ENCODE measurements at regions not wholly inside any gene's neighbourhood (a gene's known extent, or its start where the extent isn't known, plus 50 kb on each side); places are given as distances from the start of the nearest gene placed in this dataset.

DNA sequence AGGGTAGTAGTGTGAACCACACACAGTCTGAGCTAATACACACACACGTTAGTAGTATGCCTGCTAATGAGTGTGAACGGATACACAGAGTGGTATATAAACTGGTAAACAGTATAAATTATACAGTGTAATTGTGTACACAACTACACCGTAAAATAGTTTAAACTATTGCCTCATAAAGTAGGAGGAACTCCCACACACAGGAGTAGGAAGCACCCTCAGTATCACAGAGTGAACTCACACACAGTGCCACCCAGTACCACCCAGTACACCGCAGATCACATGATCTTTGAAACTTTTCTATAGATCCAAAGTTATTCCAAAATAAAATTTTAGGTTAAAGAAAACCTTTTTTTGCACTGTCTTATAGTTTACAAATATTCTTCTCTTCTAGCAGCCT is 275.1 kb downstream of the ADGRA3 start:
- TF ChIP-seq FOXM1 (IDR thresholded peaks at IDR 0.05; ENCODE audit: borderline replicate concordance, low read depth) (no peak), EP300 (IDR thresholded peaks at IDR 0.05; ENCODE audit: borderline replicate concordance) (no peak), CREB1 (IDR thresholded peaks at IDR 0.05; ENCODE audit: low read depth) (no peak), USF1 (IDR thresholded peaks at IDR 0.05) (no peak), YY1 (IDR thresholded peaks at IDR 0.05; ENCODE audit: low read depth) (no peak), ZBTB7A (IDR thresholded peaks at IDR 0.05; ENCODE audit: low read depth) (no peak), TCF12 (IDR thresholded peaks at IDR 0.05; ENCODE audit: low read depth) (no peak), EGR1 (IDR thresholded peaks at IDR 0.05) (no peak), CEBPB (IDR thresholded peaks at IDR 0.05) (no peak), RAD21 (IDR thresholded peaks at IDR 0.05; ENCODE audit: low read depth) (no peak), TAF1 (IDR thresholded peaks at IDR 0.05; ENCODE audit: low read depth) (no peak), TEAD4 (IDR thresholded peaks at IDR 0.05) (no peak), NFIC (IDR thresholded peaks at IDR 0.05) (no peak)
- TF ChIP-seq, protein P1, sequence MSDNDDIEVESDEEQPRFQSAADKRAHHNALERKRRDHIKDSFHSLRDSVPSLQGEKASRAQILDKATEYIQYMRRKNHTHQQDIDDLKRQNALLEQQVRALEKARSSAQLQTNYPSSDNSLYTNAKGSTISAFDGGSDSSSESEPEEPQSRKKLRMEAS (IDR thresholded peaks at IDR 0.05): no peak
- TF ChIP-seq, protein P2, sequence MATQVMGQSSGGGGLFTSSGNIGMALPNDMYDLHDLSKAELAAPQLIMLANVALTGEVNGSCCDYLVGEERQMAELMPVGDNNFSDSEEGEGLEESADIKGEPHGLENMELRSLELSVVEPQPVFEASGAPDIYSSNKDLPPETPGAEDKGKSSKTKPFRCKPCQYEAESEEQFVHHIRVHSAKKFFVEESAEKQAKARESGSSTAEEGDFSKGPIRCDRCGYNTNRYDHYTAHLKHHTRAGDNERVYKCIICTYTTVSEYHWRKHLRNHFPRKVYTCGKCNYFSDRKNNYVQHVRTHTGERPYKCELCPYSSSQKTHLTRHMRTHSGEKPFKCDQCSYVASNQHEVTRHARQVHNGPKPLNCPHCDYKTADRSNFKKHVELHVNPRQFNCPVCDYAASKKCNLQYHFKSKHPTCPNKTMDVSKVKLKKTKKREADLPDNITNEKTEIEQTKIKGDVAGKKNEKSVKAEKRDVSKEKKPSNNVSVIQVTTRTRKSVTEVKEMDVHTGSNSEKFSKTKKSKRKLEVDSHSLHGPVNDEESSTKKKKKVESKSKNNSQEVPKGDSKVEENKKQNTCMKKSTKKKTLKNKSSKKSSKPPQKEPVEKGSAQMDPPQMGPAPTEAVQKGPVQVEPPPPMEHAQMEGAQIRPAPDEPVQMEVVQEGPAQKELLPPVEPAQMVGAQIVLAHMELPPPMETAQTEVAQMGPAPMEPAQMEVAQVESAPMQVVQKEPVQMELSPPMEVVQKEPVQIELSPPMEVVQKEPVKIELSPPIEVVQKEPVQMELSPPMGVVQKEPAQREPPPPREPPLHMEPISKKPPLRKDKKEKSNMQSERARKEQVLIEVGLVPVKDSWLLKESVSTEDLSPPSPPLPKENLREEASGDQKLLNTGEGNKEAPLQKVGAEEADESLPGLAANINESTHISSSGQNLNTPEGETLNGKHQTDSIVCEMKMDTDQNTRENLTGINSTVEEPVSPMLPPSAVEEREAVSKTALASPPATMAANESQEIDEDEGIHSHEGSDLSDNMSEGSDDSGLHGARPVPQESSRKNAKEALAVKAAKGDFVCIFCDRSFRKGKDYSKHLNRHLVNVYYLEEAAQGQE (IDR thresholded peaks at IDR 0.05; ENCODE audit: low read depth): no peak

- no peak for TF ChIP-seq EGR1 (IDR thresholded peaks at IDR 0.05)
- TF ChIP-seq CEBPB (IDR thresholded peaks at IDR 0.05): no peak
- no peak for TF ChIP-seq TAF1 (IDR thresholded peaks at IDR 0.05; ENCODE audit: low read depth)
- no peak for TF ChIP-seq NFIC (IDR thresholded peaks at IDR 0.05)
- TF ChIP-seq, protein P1 (IDR thresholded peaks at IDR 0.05): no peak
- no peak for TF ChIP-seq TEAD4 (IDR thresholded peaks at IDR 0.05)
- no peak for TF ChIP-seq RAD21 (IDR thresholded peaks at IDR 0.05; ENCODE audit: low read depth)
- TF ChIP-seq, protein P2 (IDR thresholded peaks at IDR 0.05; ENCODE audit: low read depth): no peak
- no peak for TF ChIP-seq CREB1 (IDR thresholded peaks at IDR 0.05; ENCODE audit: low read depth)
- no peak for TF ChIP-seq USF1 (IDR thresholded peaks at IDR 0.05)
- no peak for TF ChIP-seq YY1 (IDR thresholded peaks at IDR 0.05; ENCODE audit: low read depth)
These were observed 277.1 kb downstream of the ADGRA3 start for GRCh38 chr4:22238742-22239141.

DNA sequence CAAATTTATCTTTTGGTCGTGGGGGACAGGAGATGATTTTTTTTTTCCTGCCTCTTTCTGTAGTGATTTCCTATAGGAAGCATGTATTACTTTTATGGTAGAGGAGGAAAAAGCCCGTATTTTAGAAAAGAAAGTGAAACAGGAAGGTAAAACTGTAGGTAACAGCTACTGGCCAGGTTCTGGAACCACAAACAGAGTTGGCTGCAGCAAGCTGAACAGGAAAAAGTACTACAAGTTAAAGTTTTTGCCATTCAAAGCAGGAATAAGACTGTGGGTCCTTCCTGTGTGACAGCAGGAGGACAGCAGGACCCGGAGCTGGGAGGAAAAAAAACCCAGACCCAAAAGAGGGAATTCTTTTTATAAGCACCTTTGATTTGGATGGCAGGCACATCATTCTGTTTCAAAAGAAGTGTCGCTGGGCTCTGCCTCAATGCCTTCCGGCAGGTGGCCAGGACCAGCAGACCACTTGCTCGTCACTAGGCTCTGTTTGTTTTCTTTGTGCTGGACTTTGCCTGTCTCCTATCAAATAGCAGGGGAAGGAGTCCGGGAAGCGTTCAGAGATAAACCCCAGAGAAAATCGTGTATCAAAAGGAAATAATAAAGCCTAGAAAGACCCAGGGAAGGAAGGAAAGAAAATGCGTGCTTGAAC is 277.9 kb downstream of the ADGRA3 start:
- TF ChIP-seq CEBPB (IDR thresholded peaks at IDR 0.05) (no peak), EGR1 (IDR thresholded peaks at IDR 0.05) (no peak), FOXM1 (IDR thresholded peaks at IDR 0.05; ENCODE audit: borderline replicate concordance, low read depth) (no peak), USF1 (IDR thresholded peaks at IDR 0.05) (no peak), CREB1 (IDR thresholded peaks at IDR 0.05; ENCODE audit: low read depth) (no peak), RAD21 (IDR thresholded peaks at IDR 0.05; ENCODE audit: low read depth) (no peak), TCF12 (IDR thresholded peaks at IDR 0.05; ENCODE audit: low read depth) (no peak), ZBTB7A (IDR thresholded peaks at IDR 0.05; ENCODE audit: low read depth) (no peak), TEAD4 (IDR thresholded peaks at IDR 0.05) (no peak), EP300 (IDR thresholded peaks at IDR 0.05; ENCODE audit: borderline replicate concordance) (no peak), YY1 (IDR thresholded peaks at IDR 0.05; ENCODE audit: low read depth) (no peak), TAF1 (IDR thresholded peaks at IDR 0.05; ENCODE audit: low read depth) (no peak), NFIC (IDR thresholded peaks at IDR 0.05) (no peak)
- TF ChIP-seq, protein P2 (IDR thresholded peaks at IDR 0.05; ENCODE audit: low read depth): no peak
- TF ChIP-seq, protein P1 (IDR thresholded peaks at IDR 0.05): no peak

Data from Ishikawa (cell line).